Suppressor macrophage treated with lipopolysaccharide for 4 hours (primary cell): ENCODE measurements at regions not wholly inside any gene's neighbourhood (a gene's known extent, or its start where the extent isn't known, plus 50 kb on each side); places are given as distances from the start of the nearest gene placed in this dataset.

ENCODE experiments used
- DNase-seq: peaks from one replicate; pipeline ENCODE4 v3.0.0-alpha.2; 2020

GRCh38 chrX:22325096-22325495 lies 52.4 kb downstream of the CBLL2 start:
- no peak for DNase-seq

GRCh38 chrX:22329783-22330182 lies 57.1 kb downstream of the CBLL2 start:
- no peak for DNase-seq

GRCh38 chrX:22338740-22339139 lies 66.0 kb downstream of the CBLL2 start:
- DNase-seq: no peak

GRCh38 chrX:22339459-22339858 lies 66.7 kb downstream of the CBLL2 start:
- DNase-seq: no peak

GRCh38 chrX:22340022-22340616 lies 67.4 kb downstream of the CBLL2 start:
- DNase-seq: no peak

- no peak for DNase-seq
Observed at GRCh38 chrX:22343192-22343591, 70.5 kb downstream of the CBLL2 start.

- DNase-seq: no peak
Observed at GRCh38 chrX:22345884-22346283, 73.2 kb downstream of the CBLL2 start.

GRCh38 chrX:22347491-22347890 lies 74.8 kb downstream of the CBLL2 start:
- DNase-seq: no peak

GRCh38 chrX:22349116-22349515 lies 76.4 kb downstream of the CBLL2 start:
- no peak for DNase-seq

- no peak for DNase-seq
Observed at GRCh38 chrX:22351076-22351475, 78.4 kb downstream of the CBLL2 start.

GRCh38 chrX:22351966-22352365 lies 79.3 kb downstream of the CBLL2 start:
- DNase-seq: no peak

GRCh38 chrX:22357621-22358020 lies 84.9 kb downstream of the CBLL2 start:
- no peak for DNase-seq

- no peak for DNase-seq
Observed at GRCh38 chrX:22360129-22360528, 87.4 kb downstream of the CBLL2 start.

- DNase-seq: no peak
Observed at GRCh38 chrX:22365460-22365859, 92.7 kb downstream of the CBLL2 start.

GRCh38 chrX:22366166-22366702 lies 93.5 kb downstream of the CBLL2 start:
- no peak for DNase-seq

GRCh38 chrX:22366906-22367305 lies 94.2 kb downstream of the CBLL2 start:
- no peak for DNase-seq

GRCh38 chrX:22373094-22373493 lies 100.4 kb downstream of the CBLL2 start:
- no peak for DNase-seq

GRCh38 chrX:22373766-22374165 lies 101.1 kb downstream of the CBLL2 start:
- DNase-seq: no peak

GRCh38 chrX:22376369-22376768 lies 103.7 kb downstream of the CBLL2 start:
- DNase-seq: no peak

- no peak for DNase-seq
Observed at GRCh38 chrX:22378296-22378695, 105.6 kb downstream of the CBLL2 start.

GRCh38 chrX:22383988-22384387 lies 111.3 kb downstream of the CBLL2 start:
- no peak for DNase-seq

GRCh38 chrX:22389556-22390179 lies 117.0 kb downstream of the CBLL2 start:
- no peak for DNase-seq

GRCh38 chrX:22392133-22392948 lies 119.6 kb downstream of the CBLL2 start:
- no peak for DNase-seq

GRCh38 chrX:22395372-22395771 lies 122.7 kb downstream of the CBLL2 start:
- DNase-seq: no peak
